ENCODE measurements at regions not wholly inside any gene's neighbourhood (a gene's known extent, or its start where the extent isn't known, plus 50 kb on each side); places are given as distances from the start of the nearest gene placed in this dataset.

- TF ChIP-seq REST (tag by site-specific recombination; IDR thresholded peaks at IDR 0.05) (no peak), CTCF (tag by site-specific recombination; IDR thresholded peaks at IDR 0.05) (no peak), RBAK (tag by site-specific recombination; IDR thresholded peaks at IDR 0.05) (no peak), YY1 (tag by site-specific recombination; IDR thresholded peaks at IDR 0.05) (no peak)
These were observed 175.0 kb downstream of the HAO1 start for GRCh38 chr20:7765221-7765620.
